ENCODE measurements at regions not wholly inside any gene's neighbourhood (a gene's known extent, or its start where the extent isn't known, plus 50 kb on each side); places are given as distances from the start of the nearest gene placed in this dataset.

- Histone ChIP-seq H3K36me3 (no peaks in the 10 kb centered on the region), H3K27ac (no peak overlapping the region), H3K4me3 (no peak overlapping the region), H3K9me3 (no peaks in the 10 kb centered on the region), H3K27me3 (ENCODE audit: low read depth) (no peaks in the 10 kb centered on the region), H3K4me1 (no peaks in the 10 kb centered on the region)
- intact Hi-C loops (cut with DNase I) = no loop called here
- no peak for DNase-seq
- TF ChIP-seq, protein P1, sequence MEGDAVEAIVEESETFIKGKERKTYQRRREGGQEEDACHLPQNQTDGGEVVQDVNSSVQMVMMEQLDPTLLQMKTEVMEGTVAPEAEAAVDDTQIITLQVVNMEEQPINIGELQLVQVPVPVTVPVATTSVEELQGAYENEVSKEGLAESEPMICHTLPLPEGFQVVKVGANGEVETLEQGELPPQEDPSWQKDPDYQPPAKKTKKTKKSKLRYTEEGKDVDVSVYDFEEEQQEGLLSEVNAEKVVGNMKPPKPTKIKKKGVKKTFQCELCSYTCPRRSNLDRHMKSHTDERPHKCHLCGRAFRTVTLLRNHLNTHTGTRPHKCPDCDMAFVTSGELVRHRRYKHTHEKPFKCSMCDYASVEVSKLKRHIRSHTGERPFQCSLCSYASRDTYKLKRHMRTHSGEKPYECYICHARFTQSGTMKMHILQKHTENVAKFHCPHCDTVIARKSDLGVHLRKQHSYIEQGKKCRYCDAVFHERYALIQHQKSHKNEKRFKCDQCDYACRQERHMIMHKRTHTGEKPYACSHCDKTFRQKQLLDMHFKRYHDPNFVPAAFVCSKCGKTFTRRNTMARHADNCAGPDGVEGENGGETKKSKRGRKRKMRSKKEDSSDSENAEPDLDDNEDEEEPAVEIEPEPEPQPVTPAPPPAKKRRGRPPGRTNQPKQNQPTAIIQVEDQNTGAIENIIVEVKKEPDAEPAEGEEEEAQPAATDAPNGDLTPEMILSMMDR (IDR thresholded peaks at IDR 0.05) = no peak
- ATAC-seq = no peak
Observed at GRCh38 chr17:65394811-65395472, 166.5 kb downstream of the AXIN2 start.

- intact Hi-C loops (cut with DNase I) = no loop called here
- ATAC-seq = no peak
Observed at GRCh38 chr17:65393514-65393913, 167.9 kb downstream of the AXIN2 start.

DNA sequence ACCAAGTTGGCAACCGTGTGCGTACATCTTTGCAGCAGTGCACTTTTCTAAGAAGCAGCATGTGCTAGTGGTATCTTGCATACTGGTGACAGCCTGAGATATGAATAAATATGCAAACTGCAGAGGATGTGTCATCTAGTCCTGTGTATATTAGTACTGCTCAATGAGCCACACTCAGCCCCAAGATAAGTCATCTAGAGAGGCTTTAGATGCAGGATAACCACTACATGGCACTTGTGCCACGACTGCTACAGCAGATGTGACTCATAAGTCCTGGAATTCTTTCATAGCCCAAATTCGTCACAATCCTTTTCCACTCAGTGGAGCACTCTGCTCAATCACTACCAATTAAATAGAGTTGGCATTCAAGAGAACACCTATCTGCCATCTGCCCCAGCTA is 171.5 kb downstream of the AXIN2 start:
- intact Hi-C loops (cut with DNase I) = no loop called here
- TF ChIP-seq, protein P1 (IDR thresholded peaks at IDR 0.05) = no peak
- Histone ChIP-seq H3K27ac (no peak overlapping the region), H3K4me3 (no peak overlapping the region), H3K36me3 (no peaks in the 10 kb centered on the region), H3K9me3 (no peaks in the 10 kb centered on the region), H3K27me3 (ENCODE audit: low read depth) (no peaks in the 10 kb centered on the region), H3K4me1 (no peaks in the 10 kb centered on the region)
- DNase-seq = no peak
- peak; percentile 23 to 28 for ATAC-seq

More at GRCh38 chr17:65393514-65393913, 167.9 kb downstream of the AXIN2 start:
- H3K9me3 ChIP-seq = no peaks in the 10 kb centered on the region
- H3K4me1 ChIP-seq = no peaks in the 10 kb centered on the region
- DNase-seq = no peak
- H3K4me3 ChIP-seq = no peak overlapping the region
- H3K27ac ChIP-seq = no peak overlapping the region
- TF ChIP-seq, protein P1 (IDR thresholded peaks at IDR 0.05) = no peak
- H3K27me3 ChIP-seq (ENCODE audit: low read depth) = no peaks in the 10 kb centered on the region
- H3K36me3 ChIP-seq = no peaks in the 10 kb centered on the region

DNA sequence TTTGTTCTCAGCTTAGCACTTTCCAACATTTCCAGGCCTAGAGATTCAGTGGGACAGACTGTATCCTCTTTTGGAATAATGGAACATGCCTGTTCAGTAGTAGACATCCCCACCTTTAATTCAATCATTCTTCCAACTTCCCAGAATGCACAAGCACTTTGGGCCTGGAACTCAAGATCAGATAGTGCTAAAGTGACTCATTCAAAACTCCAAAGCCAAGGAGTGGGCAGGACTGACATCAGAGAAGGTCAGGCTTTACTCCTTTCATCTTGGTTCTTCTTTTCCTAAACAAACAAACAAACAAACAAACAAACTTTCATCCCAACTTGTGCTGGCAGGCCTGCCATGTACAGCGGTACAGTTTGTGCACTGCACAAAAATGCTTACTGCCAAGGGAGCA is 172.0 kb downstream of the AXIN2 start:
- Histone ChIP-seq H3K9me3 (no peaks in the 10 kb centered on the region), H3K4me1 (no peaks in the 10 kb centered on the region), H3K27me3 (ENCODE audit: low read depth) (no peaks in the 10 kb centered on the region), H3K27ac (no peak overlapping the region), H3K36me3 (no peaks in the 10 kb centered on the region), H3K4me3 (no peak overlapping the region)
- TF ChIP-seq, protein P1 (IDR thresholded peaks at IDR 0.05) = no peak
- DNase-seq (no peak), ATAC-seq (no peak)
- intact Hi-C loops (cut with DNase I) = no loop called here

GRCh38 chr17:65388911-65389310 is 172.5 kb downstream of the AXIN2 start:
- intact Hi-C loops (cut with DNase I) = no loop called here
- TF ChIP-seq, protein P1 (IDR thresholded peaks at IDR 0.05) = no peak
- Histone ChIP-seq H3K4me3 (no peak overlapping the region), H3K27ac (no peak overlapping the region), H3K4me1 (no peaks in the 10 kb centered on the region), H3K36me3 (no peaks in the 10 kb centered on the region), H3K27me3 (ENCODE audit: low read depth) (no peaks in the 10 kb centered on the region), H3K9me3 (no peaks in the 10 kb centered on the region)
- DNase-seq = no peak
- ATAC-seq = no peak

Data from lower lobe of right lung (tissue), 2 donors.